ENCODE measurements at regions not wholly inside any gene's neighbourhood (a gene's known extent, or its start where the extent isn't known, plus 50 kb on each side); places are given as distances from the start of the nearest gene placed in this dataset.

DNA sequence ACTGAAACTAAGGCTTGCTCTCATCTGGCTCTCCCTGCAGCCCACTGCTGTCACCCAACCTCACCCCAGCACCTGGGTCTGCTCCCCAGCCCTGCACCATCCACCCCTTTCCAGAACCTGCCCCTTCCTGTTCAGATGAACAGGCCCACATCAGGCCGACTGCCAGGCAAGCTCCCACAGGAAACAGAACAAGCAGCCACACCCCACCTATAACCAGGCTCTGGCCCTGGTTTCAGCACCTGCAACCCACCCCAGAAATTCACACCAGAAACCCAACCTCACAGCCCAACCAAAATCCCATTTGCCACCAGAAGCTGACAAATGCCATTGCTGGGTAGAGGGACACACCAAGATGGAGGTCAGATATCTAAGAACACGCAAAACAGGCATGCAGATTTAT lies 159.2 kb upstream of the ID2 start:
- no peak for TF ChIP-seq SUZ12 (IDR thresholded peaks at IDR 0.05; ENCODE audit: extremely low read depth, insufficient read depth, insufficient read length)
- no peak for TF ChIP-seq YY1 (IDR thresholded peaks at IDR 0.05; ENCODE audit: insufficient read depth, insufficient read length)

All from NT2/D1 (cell line).